Activated CD4-positive, CD25-positive, alpha-beta regulatory T cell treated with anti-CD3 and anti-CD28 coated beads, Interleukin-2, amount 50 U/mL, for 16 hours (primary cell): ENCODE measurements at regions not wholly inside any gene's neighbourhood (a gene's known extent, or its start where the extent isn't known, plus 50 kb on each side); places are given as distances from the start of the nearest gene placed in this dataset.

Source experiments
- DNase-seq: peaks from one replicate; pipeline ENCODE4 v3.0.0-alpha.2; 2020; ENCODE audit warnings: low read depth, low spot score

DNA sequence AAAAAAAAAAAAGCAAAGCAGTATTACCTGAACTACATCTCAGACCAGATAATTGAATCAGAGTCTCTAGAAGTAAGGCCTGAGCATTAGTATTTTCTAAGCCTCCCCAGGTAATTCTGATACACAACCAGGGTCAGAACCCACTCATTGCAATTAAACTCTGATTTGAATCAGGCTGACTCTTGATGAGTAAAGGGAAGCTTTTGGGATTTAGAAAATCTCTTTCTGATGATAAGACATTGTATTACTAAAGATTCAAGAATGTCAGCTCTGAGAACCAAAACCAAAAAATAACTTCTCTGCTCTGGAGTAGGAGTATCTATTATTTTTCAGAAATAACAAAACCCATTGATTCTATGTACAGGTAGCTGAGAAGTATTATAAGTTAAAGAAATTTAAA, 100.1 kb upstream of the COL21A1 start:
- DNase-seq, result no peak

DNA sequence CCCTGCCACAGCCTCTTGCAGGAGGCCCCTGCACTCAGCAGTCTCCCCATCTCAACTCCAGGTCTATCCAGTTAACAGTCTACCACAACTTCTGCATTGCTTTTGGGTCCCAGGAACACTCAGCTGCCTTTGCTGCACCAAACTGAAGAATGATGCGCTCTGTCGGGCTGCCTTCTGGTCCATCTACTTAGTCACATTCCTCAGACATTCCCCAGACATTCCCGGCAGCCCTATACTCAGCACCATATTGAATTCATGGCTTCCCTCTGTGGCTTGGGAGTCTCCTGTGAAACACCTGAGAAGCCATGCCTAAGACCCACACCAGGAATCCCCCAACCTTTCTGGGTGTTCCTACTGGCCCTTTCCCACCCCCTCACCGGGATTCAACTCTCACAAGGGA, 99.6 kb upstream of the COL21A1 start:
- no peak for DNase-seq

DNA sequence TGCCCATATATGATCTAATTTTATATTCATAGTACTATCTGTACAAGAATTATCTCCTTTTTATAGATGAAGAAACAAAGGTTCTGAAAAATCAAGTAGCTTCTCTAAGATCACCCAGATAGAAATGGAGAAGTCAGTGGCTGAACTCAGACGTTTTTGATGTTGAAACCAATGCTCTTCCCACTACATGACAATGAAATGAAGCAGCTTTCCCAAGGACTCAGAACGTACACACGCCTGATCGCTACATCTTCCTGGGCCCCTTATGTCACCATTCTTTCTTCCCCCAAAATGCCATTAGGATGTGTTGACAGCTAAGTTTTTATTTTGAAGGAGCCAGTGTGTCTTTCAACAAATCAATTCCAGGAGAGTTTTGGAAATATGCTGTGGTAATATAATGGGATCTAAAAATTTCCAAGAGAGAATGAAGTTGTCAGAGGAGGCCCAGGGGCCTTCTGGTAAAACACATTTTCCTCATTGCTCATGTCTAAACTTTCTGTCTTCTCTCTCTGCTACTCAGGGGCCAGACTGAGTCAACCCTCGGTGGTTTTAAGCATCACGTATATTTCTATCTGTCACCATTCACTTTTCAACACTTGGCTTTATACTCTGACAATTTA, 98.1 kb upstream of the COL21A1 start:
- no peak for DNase-seq

DNA sequence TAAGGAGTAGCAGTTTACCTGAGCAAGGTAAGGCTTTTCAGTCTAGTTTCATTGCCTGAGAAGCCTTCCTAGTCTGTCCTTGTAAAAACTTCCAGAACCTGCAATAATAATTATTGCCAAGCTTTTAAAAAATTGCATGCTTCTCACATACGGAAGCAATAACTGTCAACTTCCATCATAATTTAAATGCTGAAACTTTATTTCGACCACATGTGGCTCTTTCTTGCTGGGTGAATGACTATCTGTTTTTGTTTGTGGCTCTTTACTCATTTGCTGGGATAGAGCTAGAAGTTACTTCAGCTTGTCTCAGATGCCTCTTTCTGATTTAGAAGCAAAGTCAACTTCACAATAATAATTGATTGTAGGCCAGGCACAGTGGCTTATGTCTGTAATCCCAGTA, 95.9 kb upstream of the COL21A1 start:
- DNase-seq, result no peak

DNA sequence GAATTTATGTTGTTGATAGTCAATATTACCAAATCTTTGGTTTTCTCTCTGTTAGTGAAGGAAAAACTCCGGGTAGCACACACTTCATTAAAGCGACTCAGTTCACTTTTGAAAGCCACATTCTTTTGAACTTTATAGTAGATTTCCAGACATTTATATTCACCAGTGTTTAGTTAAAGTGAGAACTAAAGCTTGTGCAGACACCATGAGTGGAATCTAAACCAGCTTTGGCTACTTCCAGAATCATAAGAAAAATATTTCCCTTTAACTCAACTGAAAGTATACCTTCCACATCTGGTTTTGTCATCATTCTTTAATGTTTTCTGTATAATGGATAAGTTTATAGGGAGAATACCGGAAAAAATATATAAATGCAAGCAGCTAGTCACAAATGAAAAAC, 92.1 kb upstream of the COL21A1 start:
- no peak for DNase-seq

- no peak for DNase-seq
Observed at GRCh38 chr6:56335726-56336125, 88.3 kb upstream of the COL21A1 start.

DNA sequence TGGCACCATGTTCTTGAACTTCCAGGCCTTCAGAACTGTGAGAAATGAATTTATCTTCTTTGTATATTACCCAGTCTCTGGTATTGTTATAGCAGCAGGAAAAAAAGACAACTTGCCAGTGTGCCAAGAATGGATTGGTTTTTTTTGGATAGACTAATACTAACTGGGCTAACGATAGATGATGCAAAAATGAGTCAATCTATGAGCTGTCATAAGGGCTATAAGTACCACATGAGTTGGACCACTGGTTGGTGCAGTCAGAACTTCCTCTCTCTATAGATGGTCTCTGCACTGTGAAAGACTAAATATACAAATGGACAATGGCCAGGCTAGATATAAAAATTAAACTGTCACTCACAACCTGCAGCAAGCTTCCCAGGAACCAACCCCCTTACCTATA, 87.6 kb upstream of the COL21A1 start:
- DNase-seq, result no peak

DNA sequence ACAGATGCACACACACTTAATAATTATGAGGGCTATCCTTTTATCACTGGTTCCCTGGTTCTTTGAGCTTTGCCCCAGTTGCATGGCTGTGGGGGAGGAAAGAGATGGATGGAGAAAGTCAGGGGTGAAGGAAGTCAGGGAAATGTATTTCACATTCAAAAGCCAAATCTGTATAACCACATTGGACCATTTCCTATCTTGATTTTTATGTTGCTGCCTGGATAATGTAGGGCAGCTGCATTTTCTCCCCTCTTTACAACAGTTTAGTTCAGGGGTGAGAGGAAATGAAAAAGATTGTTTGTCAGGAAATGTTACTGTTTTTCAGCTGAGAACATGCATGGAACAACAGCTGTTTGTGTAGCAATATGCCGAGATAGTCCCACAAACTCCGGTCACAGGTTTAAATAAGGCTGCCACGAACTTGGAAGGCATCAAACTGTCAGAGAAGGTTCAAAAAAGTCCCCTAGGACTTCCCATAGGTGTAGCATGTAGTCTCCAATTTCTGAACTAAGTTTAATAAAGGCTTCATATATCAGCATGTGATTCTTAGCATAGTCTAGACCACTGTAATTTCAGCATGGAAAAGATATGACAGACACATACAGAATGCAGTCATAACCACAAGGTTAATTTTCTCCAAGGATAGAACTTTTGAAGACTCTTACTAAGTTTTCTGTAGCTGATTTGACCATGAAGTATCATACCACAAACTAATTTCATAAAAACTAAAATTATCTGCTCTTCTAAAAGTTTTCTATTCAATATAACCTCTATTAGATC, 82.1 kb upstream of the COL21A1 start:
- no peak for DNase-seq

DNA sequence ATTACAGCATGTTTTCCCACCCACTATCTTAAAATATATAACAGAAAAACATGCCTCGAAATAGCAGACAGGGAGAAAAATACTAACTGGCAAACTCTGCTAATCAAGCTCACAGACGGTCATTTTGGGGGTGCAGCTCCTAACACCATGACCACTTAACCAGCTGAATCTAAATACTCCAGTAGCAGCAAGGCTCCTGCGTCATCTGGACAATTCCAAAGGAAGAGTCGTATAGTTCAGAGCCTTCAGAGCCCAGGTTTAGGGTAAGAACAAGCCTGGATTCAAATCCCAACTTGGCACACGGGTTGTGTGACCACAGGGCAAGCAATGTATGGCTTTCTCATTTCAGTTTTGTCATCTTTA, 81.3 kb upstream of the COL21A1 start:
- no peak for DNase-seq

GRCh38 chr6:56327946-56328727, 80.8 kb upstream of the COL21A1 start:
- no peak for DNase-seq

- DNase-seq, result no peak
Observed at GRCh38 chr6:56324396-56324795, 77.0 kb upstream of the COL21A1 start.

DNA sequence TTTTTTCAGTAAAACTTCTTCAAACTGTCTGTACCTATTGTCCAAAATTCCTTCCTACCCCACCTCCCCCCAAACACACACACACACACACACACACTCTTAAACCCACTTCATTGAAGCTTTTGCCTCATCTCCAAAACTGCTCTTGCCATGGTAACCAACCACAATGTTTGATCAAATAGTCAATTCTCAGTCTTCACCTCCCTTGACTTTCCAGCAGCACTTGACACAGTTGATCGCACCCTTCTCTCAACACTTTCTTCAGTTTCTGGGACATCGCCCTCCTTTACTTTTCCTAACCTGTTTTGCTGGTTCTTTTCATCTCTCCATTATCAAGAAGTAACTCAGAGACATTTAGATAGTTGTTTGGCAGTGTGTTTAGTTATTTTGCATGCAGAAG, 71.5 kb upstream of the COL21A1 start:
- DNase-seq, result no peak

- DNase-seq, result no peak
Observed at GRCh38 chr6:56314683-56315523, 67.5 kb upstream of the COL21A1 start.

GRCh38 chr6:56311533-56312448, 64.4 kb upstream of the COL21A1 start:
- DNase-seq, result no peak

- no peak for DNase-seq
Observed at GRCh38 chr6:56311061-56311460, 63.7 kb upstream of the COL21A1 start.

DNA sequence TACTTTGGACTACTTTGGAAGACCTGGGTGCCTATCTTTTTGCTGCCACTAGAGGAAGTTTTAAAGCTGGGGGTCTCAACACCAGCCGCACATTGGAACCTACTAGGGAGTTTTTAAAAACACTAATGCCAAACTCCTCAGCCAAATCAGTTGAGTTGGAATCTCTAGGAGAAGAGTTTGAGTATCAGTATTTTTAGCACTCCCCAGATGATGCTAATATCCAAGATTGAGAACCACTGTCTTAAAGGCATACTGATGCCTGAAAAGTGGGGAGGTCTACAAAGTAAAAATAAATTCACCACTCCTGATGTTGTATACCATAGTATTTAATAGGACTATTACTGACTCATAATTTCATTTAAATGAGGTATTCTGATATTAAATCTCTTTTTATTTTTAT, 62.9 kb upstream of the COL21A1 start:
- DNase-seq, result no peak

GRCh38 chr6:56299916-56300315, 52.5 kb upstream of the COL21A1 start:
- DNase-seq, result no peak

GRCh38 chr6:56297022-56297989, 49.9 kb upstream of the COL21A1 start:
- DNase-seq, result no peak
